ENCODE measurements at regions not wholly inside any gene's neighbourhood (a gene's known extent, or its start where the extent isn't known, plus 50 kb on each side); places are given as distances from the start of the nearest gene placed in this dataset.
"Not testable (repeated sequence)": the region's sequence is repeated elsewhere in the genome, so short reads cannot be mapped to it uniquely, and the experiment has no call there.

GRCh38 chr1:120465900-120466299 is 51.1 kb downstream of the NBPF8 start:
- DNase-seq = not testable (repeated sequence)

DNA sequence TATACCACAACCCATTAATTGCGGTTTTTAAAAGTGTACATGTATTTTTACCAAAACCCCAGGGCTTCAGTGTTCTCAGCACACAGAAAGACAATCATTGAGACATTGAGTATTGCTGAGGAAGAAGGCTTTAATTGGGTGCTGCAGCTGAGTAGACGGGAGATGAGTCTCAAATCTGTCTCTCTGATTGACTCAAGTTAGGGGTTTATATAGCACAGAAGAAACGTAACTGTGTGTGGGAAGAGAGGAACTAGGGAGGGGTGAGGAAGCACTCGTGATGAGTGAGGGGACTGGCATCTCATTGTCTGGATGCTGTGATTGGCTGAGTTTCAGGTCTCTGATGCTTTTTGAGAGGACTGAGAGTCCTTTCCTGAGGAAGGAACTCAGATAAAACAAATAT is 62.8 kb downstream of the NBPF8 start:
- not testable (repeated sequence) for DNase-seq

- DNase-seq = not testable (repeated sequence)
Observed at GRCh38 chr1:120478400-120478799, 63.6 kb downstream of the NBPF8 start.

DNA sequence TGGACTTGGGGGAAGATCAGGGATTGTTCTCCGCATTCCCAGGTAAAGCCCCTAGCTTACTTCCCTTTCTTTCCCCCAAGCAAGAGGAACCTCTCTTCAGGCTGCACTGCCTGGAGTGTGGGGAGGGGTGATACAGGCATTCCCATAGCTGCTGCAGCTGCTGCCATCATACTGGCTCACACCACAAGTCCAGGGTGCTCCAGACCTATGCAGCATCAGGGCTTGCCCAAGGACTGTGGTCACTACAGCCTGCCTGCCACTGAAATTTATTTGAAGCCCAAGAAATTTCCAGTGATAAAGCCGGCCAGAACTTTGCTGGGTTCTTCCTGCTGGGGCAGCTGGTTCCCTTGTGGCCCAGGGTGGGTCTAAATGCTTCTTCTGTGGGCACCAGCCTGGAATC is 72.7 kb downstream of the NBPF8 start:
- DNase-seq = not testable (repeated sequence)

- not testable (repeated sequence) for DNase-seq
Observed at GRCh38 chr1:120489217-120489616, 74.4 kb downstream of the NBPF8 start.

GRCh38 chr1:120497145-120497544 is 82.3 kb downstream of the NBPF8 start:
- not testable (repeated sequence) for DNase-seq

GRCh38 chr1:120503284-120503683 is 88.4 kb downstream of the NBPF8 start:
- not testable (repeated sequence) for DNase-seq

DNA sequence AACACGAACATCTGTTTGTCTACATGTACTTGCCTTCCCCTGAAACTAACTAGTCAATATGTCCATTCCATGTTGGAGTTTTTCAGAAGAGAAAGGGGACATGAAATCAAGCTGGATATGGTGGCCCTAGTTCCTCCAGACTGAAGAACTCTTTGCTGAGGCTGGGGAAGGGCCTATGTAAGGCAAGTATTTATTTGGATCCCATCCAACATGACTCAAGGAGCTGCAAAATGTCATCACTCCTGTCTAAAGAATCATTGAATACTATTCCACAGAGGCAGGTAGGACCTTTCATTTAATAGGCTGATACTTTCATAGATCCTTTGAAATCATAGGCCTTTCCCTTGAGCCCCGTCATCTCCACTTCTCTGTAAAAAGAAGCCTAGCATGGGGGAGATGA is 91.5 kb downstream of the NBPF8 start:
- DNase-seq = not testable (repeated sequence)

- not testable (repeated sequence) for DNase-seq
Observed at GRCh38 chr1:120508351-120508750, 93.5 kb downstream of the NBPF8 start.

DNA sequence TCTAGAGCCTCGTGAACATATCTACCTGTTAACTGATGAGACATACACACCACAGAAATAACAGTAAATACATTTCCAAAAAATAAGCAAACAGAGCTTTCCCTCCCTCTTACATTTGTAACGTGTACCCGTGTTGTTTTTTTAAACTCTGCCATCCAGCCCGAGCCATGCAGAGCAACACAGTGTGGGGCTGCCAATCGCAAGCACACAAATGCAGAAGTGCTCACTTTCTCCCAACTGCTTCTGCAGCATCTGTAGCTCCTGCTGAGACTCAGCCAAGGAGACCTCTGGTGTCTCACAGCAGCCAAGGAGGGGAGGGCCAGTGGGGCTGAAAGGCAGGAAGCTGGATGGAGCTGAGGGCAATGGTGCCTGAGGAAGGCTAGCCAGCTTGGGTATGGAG is 94.4 kb downstream of the NBPF8 start:
- not testable (repeated sequence) for DNase-seq

GRCh38 chr1:120513099-120513498 is 98.3 kb downstream of the NBPF8 start:
- DNase-seq = not testable (repeated sequence)

- DNase-seq = not testable (repeated sequence)
Observed at GRCh38 chr1:120513531-120513930, 98.7 kb downstream of the NBPF8 start.

DNA sequence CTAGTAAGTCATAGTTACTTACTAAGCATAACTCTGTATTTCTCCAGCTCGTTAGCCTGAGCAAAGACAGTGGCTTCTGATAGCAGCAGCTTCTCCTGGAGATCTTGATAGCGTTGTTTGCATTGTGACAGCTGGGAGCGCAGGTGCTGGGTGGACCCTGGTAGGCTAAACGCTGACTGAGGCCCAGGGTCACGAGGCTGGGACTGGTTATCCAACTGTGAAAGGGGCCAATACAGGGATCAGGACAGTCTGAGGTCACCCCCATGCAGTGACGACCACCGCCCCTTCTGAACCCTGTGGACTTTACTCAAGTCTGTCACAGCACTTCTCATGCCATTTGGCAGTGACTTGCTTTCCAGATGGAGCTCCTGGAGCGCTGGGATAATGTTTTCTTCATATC is 104.4 kb downstream of the NBPF8 start:
- not testable (repeated sequence) for DNase-seq

GRCh38 chr1:120524416-120524815 is 109.6 kb downstream of the NBPF8 start:
- DNase-seq = not testable (repeated sequence)

- DNase-seq = not testable (repeated sequence)
Observed at GRCh38 chr1:120525386-120525785, 110.6 kb downstream of the NBPF8 start.

GRCh38 chr1:120529475-120530089 is 114.7 kb downstream of the NBPF8 start:
- DNase-seq = not testable (repeated sequence)

- DNase-seq = not testable (repeated sequence)
Observed at GRCh38 chr1:120531455-120531854, 116.6 kb downstream of the NBPF8 start.

GRCh38 chr1:120534361-120535047 is 119.7 kb downstream of the NBPF8 start:
- not testable (repeated sequence) for DNase-seq

DNA sequence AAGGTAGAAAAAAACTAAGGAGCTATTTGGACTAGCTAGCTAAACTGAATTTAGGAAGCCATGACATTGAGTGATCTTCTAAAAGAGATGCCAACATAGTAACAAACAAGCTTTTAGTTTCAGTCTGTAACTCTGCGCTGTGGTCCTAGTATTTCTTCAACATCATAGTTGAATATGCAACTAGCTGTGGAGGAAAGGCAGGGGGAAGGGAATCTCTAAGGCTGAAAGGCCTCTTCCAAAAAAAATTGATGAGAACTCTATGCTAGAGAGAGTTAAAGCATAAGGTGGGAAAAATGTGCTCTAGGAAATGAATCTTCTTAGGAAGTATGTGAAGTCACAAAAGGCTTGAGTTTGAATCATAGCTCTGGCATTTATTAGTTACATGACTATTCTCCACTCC is 120.2 kb downstream of the NBPF8 start:
- DNase-seq = not testable (repeated sequence)

DNA sequence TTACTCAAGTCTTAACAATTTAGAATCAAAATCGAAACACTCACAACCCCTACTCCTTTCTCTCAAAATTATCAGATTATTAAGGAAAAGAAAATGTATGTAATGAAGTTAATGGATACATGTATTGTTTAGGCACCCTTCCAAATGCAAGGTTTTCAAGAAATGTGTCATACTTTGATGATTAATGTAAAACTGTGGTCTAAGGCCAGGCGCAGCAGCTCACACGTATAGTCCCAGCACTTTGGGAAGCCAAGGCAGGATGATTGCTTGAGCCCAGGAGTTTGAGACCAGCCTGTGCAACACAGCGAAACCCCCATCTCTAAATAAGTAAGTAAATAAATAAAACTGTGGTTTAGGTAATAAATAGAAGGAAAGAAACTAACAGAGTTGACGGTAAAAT is 126.6 kb downstream of the NBPF8 start:
- not testable (repeated sequence) for DNase-seq

GRCh38 chr1:120542365-120542764 is 127.5 kb downstream of the NBPF8 start:
- not testable (repeated sequence) for DNase-seq

- not testable (repeated sequence) for DNase-seq
Observed at GRCh38 chr1:120542940-120543339, 128.1 kb downstream of the NBPF8 start.

DNA sequence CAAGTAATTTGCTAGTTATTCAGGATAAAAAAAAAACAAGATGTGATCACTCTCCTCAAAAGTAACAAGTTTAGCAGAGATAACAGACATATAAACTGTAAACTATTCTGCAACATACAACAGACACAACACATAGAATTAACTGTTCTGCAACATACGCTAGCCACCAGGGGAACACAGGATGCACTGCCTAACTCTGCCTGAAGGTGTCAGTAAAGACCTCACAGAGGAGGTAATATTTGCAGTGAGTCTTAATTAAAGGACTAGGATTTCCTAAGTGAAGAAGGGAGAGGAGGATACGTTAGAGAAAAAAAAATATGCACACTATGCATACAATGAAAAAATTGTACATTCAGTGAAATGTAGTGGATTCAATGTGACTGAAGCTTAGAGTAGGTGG is 129.6 kb downstream of the NBPF8 start:
- DNase-seq = peak; percentile 86 to 93

DNA sequence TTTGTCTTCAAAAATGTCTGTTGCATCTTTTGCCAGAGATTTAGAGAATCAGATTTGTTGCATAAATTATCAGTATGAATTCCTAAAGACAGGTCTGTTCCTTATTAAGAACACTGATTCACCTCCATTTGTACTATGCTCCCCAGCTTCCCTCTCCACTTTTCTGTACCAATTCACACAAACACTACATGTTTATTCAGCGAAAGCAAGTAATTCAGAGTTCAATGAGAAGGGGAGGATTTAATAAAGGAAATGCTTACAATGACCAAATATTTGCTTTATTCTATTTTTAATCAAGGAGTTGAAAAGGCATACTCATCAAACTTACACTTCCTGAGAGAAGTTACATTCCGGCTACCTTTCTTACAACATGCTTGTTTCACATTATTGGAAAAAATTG is 135.5 kb downstream of the NBPF8 start:
- DNase-seq = not testable (repeated sequence)
